ENCODE measurements at regions not wholly inside any gene's neighbourhood (a gene's known extent, or its start where the extent isn't known, plus 50 kb on each side); places are given as distances from the start of the nearest gene placed in this dataset.

GRCh38 chr7:68564306-68565135 is 1033.8 kb upstream of the AUTS2 start:
- WGBS, 2 donors, result 78 to 79% methylated on average over 6 of the region's 6 CpGs
- Histone ChIP-seq H3K4me1 (no peaks in the 10 kb centered on the region), H3K27ac (no peak overlapping the region), H3K4me3 (no peak overlapping the region), H3K36me3 (no peaks in the 10 kb centered on the region), H3K9me3 (peaks cover 0 to 5% (median 0%) of the 10 kb centered on the region in 4 donors), H3K27me3 (no peaks in the 10 kb centered on the region)
- no peak for ATAC-seq (ENCODE audit: low FRiP score in 2 of 2)
- no peak for DNase-seq
- TF ChIP-seq POLR2AphosphoS5 (IDR thresholded peaks at IDR 0.05), result no peak
- no peak for TF ChIP-seq EP300 (IDR thresholded peaks at IDR 0.05)
- TF ChIP-seq, protein P1, sequence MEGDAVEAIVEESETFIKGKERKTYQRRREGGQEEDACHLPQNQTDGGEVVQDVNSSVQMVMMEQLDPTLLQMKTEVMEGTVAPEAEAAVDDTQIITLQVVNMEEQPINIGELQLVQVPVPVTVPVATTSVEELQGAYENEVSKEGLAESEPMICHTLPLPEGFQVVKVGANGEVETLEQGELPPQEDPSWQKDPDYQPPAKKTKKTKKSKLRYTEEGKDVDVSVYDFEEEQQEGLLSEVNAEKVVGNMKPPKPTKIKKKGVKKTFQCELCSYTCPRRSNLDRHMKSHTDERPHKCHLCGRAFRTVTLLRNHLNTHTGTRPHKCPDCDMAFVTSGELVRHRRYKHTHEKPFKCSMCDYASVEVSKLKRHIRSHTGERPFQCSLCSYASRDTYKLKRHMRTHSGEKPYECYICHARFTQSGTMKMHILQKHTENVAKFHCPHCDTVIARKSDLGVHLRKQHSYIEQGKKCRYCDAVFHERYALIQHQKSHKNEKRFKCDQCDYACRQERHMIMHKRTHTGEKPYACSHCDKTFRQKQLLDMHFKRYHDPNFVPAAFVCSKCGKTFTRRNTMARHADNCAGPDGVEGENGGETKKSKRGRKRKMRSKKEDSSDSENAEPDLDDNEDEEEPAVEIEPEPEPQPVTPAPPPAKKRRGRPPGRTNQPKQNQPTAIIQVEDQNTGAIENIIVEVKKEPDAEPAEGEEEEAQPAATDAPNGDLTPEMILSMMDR (IDR thresholded peaks at IDR 0.05), result no peak
- no peak for TF ChIP-seq POLR2A (IDR thresholded peaks at IDR 0.05)

DNA sequence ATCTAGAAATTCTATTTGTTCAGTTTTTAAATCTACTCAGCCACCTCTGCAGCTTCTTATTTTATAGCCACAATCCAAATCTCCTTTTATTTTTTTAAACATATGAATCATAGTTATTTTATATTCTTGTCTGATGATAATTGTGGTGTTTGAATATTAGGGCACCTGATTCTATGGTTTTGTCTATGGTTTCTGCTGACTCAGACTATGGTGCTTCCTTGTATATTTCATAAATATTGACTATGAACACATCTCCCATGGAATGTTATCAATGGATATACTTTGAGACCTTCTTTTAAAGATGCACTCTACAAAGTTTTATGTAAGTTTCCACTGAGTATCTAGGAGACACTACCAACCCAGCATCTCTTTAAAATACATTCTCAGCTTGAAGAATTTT is 1027.0 kb upstream of the AUTS2 start:
- Histone ChIP-seq H3K4me3 (no peak overlapping the region), H3K9me3 (peaks cover 0 to 5% (median 0%) of the 10 kb centered on the region in 4 donors), H3K27ac (no peak overlapping the region), H3K36me3 (no peaks in the 10 kb centered on the region), H3K4me1 (no peaks in the 10 kb centered on the region), H3K27me3 (no peaks in the 10 kb centered on the region)
- DNase-seq, result no peak
- no peak for ATAC-seq (ENCODE audit: low FRiP score in 2 of 2)
- TF ChIP-seq POLR2AphosphoS5 (IDR thresholded peaks at IDR 0.05), result no peak
- no peak for TF ChIP-seq EP300 (IDR thresholded peaks at IDR 0.05)
- TF ChIP-seq, protein P1 (IDR thresholded peaks at IDR 0.05), result no peak
- TF ChIP-seq POLR2A (IDR thresholded peaks at IDR 0.05), result no peak

- 66 to 73% methylated on average over 12 of the region's 12 CpGs for WGBS, 2 donors
- peaks cover 0 to 2% (median 0%) of the 10 kb centered on the region in 4 donors for H3K9me3 ChIP-seq
- ATAC-seq (ENCODE audit: low FRiP score in 2 of 2) (no peak), DNase-seq (no peak)
- H3K27ac ChIP-seq, result no peak overlapping the region
- H3K4me3 ChIP-seq, result no peak overlapping the region
- H3K4me1 ChIP-seq, result no peaks in the 10 kb centered on the region
- TF ChIP-seq, protein P1 (IDR thresholded peaks at IDR 0.05), result no peak
- no peak for TF ChIP-seq POLR2AphosphoS5 (IDR thresholded peaks at IDR 0.05)
- no peak for TF ChIP-seq POLR2A (IDR thresholded peaks at IDR 0.05)
- TF ChIP-seq EP300 (IDR thresholded peaks at IDR 0.05), result no peak
- no peaks in the 10 kb centered on the region for H3K36me3 ChIP-seq
- no peaks in the 10 kb centered on the region for H3K27me3 ChIP-seq
These were observed 1024.8 kb upstream of the AUTS2 start for GRCh38 chr7:68573271-68574005.

DNA sequence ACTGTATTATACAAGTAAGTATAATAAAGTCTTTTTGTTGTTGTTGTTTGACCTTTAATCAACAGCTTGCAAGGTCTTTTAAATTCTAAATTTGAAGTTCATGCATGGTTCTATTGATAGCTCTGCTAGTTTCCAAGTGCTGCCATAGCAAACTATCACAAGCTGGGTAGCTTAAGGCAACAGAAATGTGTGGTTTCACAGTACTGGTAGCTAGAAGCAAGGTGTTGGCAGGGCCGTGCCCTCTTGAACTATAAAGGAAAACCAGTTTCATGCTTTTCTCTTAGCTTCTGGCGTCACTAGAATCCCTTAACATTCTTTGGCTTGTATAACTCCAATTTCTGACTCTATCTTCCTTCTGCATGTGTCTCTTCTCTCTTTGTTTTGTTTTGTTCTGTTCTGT is 1021.9 kb upstream of the AUTS2 start:
- ATAC-seq (ENCODE audit: low FRiP score in 2 of 2) (no peak), DNase-seq (no peak)
- no peaks in the 10 kb centered on the region for H3K4me1 ChIP-seq
- no peak overlapping the region for H3K27ac ChIP-seq
- no peaks in the 10 kb centered on the region for H3K36me3 ChIP-seq
- TF ChIP-seq EP300 (IDR thresholded peaks at IDR 0.05) (no peak), POLR2A (IDR thresholded peaks at IDR 0.05) (no peak), POLR2AphosphoS5 (IDR thresholded peaks at IDR 0.05) (no peak)
- TF ChIP-seq, protein P1 (IDR thresholded peaks at IDR 0.05), result no peak
- peaks cover 0 to 21% (median 0%) of the 10 kb centered on the region in 4 donors for H3K9me3 ChIP-seq
- H3K4me3 ChIP-seq, result no peak overlapping the region
- H3K27me3 ChIP-seq, result no peaks in the 10 kb centered on the region
- WGBS, 2 donors, result 68 to 80% methylated on average over 2 of the region's 2 CpGs
